ENCODE measurements at regions not wholly inside any gene's neighbourhood (a gene's known extent, or its start where the extent isn't known, plus 50 kb on each side); places are given as distances from the start of the nearest gene placed in this dataset.
"Not testable (repeated sequence)": the region's sequence is repeated elsewhere in the genome, so short reads cannot be mapped to it uniquely, and the experiment has no call there.

- DNase-seq (ENCODE audit: low read depth) = no peak
- TF ChIP-seq CTCF (IDR thresholded peaks at IDR 0.05; ENCODE audit: insufficient read depth, low read depth, low read length) = no peak
- H3K4me3 ChIP-seq (ENCODE audit: low read depth, low read length) = no peak overlapping the region
Observed at GRCh38 chr20:53806683-53807401, 213.2 kb upstream of the ZNF217 start.

- DNase-seq (ENCODE audit: low read depth) = no peak
- no peak for TF ChIP-seq CTCF (IDR thresholded peaks at IDR 0.05; ENCODE audit: insufficient read depth, low read depth, low read length)
- no peak overlapping the region for H3K4me3 ChIP-seq (ENCODE audit: low read depth, low read length)
Observed at GRCh38 chr20:53805895-53806384, 212.3 kb upstream of the ZNF217 start.

GRCh38 chr20:53804920-53805894 lies 211.6 kb upstream of the ZNF217 start:
- no peak for TF ChIP-seq CTCF (IDR thresholded peaks at IDR 0.05; ENCODE audit: insufficient read depth, low read depth, low read length)
- no peak overlapping the region for H3K4me3 ChIP-seq (ENCODE audit: low read depth, low read length)
- DNase-seq (ENCODE audit: low read depth) = no peak

- not testable (repeated sequence) for DNase-seq (ENCODE audit: low read depth); H3K4me3 ChIP-seq (ENCODE audit: low read depth, low read length)
Observed at GRCh38 chr20:53804308-53804707, 210.7 kb upstream of the ZNF217 start.

GRCh38 chr20:53803492-53804155 lies 210.0 kb upstream of the ZNF217 start:
- H3K4me3 ChIP-seq (ENCODE audit: low read depth, low read length) = no peak overlapping the region
- TF ChIP-seq CTCF (IDR thresholded peaks at IDR 0.05; ENCODE audit: insufficient read depth, low read depth, low read length) = no peak

GRCh38 chr20:53801609-53802370 lies 208.2 kb upstream of the ZNF217 start:
- no peak overlapping the region for H3K4me3 ChIP-seq (ENCODE audit: low read depth, low read length)
- no peak for TF ChIP-seq CTCF (IDR thresholded peaks at IDR 0.05; ENCODE audit: insufficient read depth, low read depth, low read length)
- no peak for DNase-seq (ENCODE audit: low read depth)

More at GRCh38 chr20:53803492-53804155, 210.0 kb upstream of the ZNF217 start:
- DNase-seq (ENCODE audit: low read depth) = no peak

All from fibroblast of villous mesenchyme (primary cell).